ENCODE measurements at regions not wholly inside any gene's neighbourhood (a gene's known extent, or its start where the extent isn't known, plus 50 kb on each side); places are given as distances from the start of the nearest gene placed in this dataset.

GRCh38 chr7:47640265-47640664, 58.4 kb upstream of the TNS3 start:
- H3K4me1 ChIP-seq (ENCODE audit: control insufficient read depth, insufficient read depth, low read length), result no peaks in the 10 kb centered on the region
- peaks cover 11% of the 10 kb centered on the region for H3K4me1 Mint-ChIP-seq
- H3K36me3 ChIP-seq (ENCODE audit: control insufficient read depth, insufficient read depth, low read length), result no peaks in the 10 kb centered on the region
- H3K27ac ChIP-seq (ENCODE audit: low read depth, low read length), result no peak overlapping the region
- no peak for TF ChIP-seq CTCF (conservative IDR thresholded peaks at IDR 0.05)
- H3K9me3 ChIP-seq (ENCODE audit: control insufficient read depth, low read length), result peaks cover 14% of the 10 kb centered on the region
- H3K27ac Mint-ChIP-seq, result no peak overlapping the region
- H3K36me3 Mint-ChIP-seq (ENCODE audit: low read depth), result no peaks in the 10 kb centered on the region
- peaks cover 13% of the 10 kb centered on the region for H3K9me3 Mint-ChIP-seq
- peaks cover 2% of the 10 kb centered on the region for H3K27me3 Mint-ChIP-seq (ENCODE audit: insufficient read depth)
- no peak for DNase-seq
- no peak overlapping the region for H3K4me3 ChIP-seq (ENCODE audit: low read length)
- no peak overlapping the region for H3K9ac ChIP-seq (ENCODE audit: extremely low read depth, low read length, poor library complexity, severe bottlenecking)
- no peaks in the 10 kb centered on the region for H3K27me3 ChIP-seq (ENCODE audit: control insufficient read depth, insufficient read depth, low read length, poor library complexity, severe bottlenecking)
- 90 to 93% methylated on average over 6 to 8 of the region's 8 CpGs for WGBS, 2 experiments (ENCODE audit: insufficient coverage in 1 of 2, insufficient read length in 1 of 2)
- H3K4me3 Mint-ChIP-seq, result no peak overlapping the region

- peaks cover 8% of the 10 kb centered on the region for H3K9me3 Mint-ChIP-seq
- H3K9ac ChIP-seq (ENCODE audit: extremely low read depth, low read length, poor library complexity, severe bottlenecking), result no peak overlapping the region
- 91 to 100% methylated on average over 3 of the region's 3 CpGs for WGBS, 2 experiments (ENCODE audit: insufficient coverage in 1 of 2, insufficient read length in 1 of 2)
- H3K4me1 ChIP-seq (ENCODE audit: control insufficient read depth, insufficient read depth, low read length), result no peaks in the 10 kb centered on the region
- DNase-seq, result no peak
- H3K4me1 Mint-ChIP-seq, result peaks cover 14% of the 10 kb centered on the region
- H3K27ac ChIP-seq (ENCODE audit: low read depth, low read length), result no peak overlapping the region
- no peak for TF ChIP-seq CTCF (conservative IDR thresholded peaks at IDR 0.05)
- H3K4me3 ChIP-seq (ENCODE audit: low read length), result no peak overlapping the region
- peaks cover 6% of the 10 kb centered on the region for H3K27me3 Mint-ChIP-seq (ENCODE audit: insufficient read depth)
- H3K27me3 ChIP-seq (ENCODE audit: control insufficient read depth, insufficient read depth, low read length, poor library complexity, severe bottlenecking), result no peaks in the 10 kb centered on the region
- H3K36me3 ChIP-seq (ENCODE audit: control insufficient read depth, insufficient read depth, low read length), result no peaks in the 10 kb centered on the region
- no peak overlapping the region for H3K4me3 Mint-ChIP-seq
- H3K36me3 Mint-ChIP-seq (ENCODE audit: low read depth), result no peaks in the 10 kb centered on the region
- H3K9me3 ChIP-seq (ENCODE audit: control insufficient read depth, low read length), result peaks cover 14% of the 10 kb centered on the region
- no peak overlapping the region for H3K27ac Mint-ChIP-seq
Measured at GRCh38 chr7:47639495-47640110, 57.7 kb upstream of the TNS3 start.

- peaks cover 14% of the 10 kb centered on the region for H3K4me1 Mint-ChIP-seq
Measured at GRCh38 chr7:47638679-47639315, 56.9 kb upstream of the TNS3 start.

More at GRCh38 chr7:47638679-47639315, 56.9 kb upstream of the TNS3 start:
- no peak overlapping the region for H3K9ac ChIP-seq (ENCODE audit: extremely low read depth, low read length, poor library complexity, severe bottlenecking)
- H3K4me1 ChIP-seq (ENCODE audit: control insufficient read depth, insufficient read depth, low read length), result no peaks in the 10 kb centered on the region
- H3K4me3 ChIP-seq (ENCODE audit: low read length), result no peak overlapping the region
- Mint-ChIP-seq H3K27ac (no peak overlapping the region), H3K27me3 (ENCODE audit: insufficient read depth) (peaks cover 11% of the 10 kb centered on the region), H3K9me3 (peaks cover 6% of the 10 kb centered on the region), H3K4me3 (no peak overlapping the region), H3K36me3 (ENCODE audit: low read depth) (no peaks in the 10 kb centered on the region)
- no peaks in the 10 kb centered on the region for H3K27me3 ChIP-seq (ENCODE audit: control insufficient read depth, insufficient read depth, low read length, poor library complexity, severe bottlenecking)
- no peak for DNase-seq
- no peaks in the 10 kb centered on the region for H3K36me3 ChIP-seq (ENCODE audit: control insufficient read depth, insufficient read depth, low read length)
- no peak overlapping the region for H3K27ac ChIP-seq (ENCODE audit: low read depth, low read length)
- TF ChIP-seq CTCF (conservative IDR thresholded peaks at IDR 0.05), result no peak
- peaks cover 10% of the 10 kb centered on the region for H3K9me3 ChIP-seq (ENCODE audit: control insufficient read depth, low read length)
- 91 to 94% methylated on average over 14 of the region's 14 CpGs for WGBS, 2 experiments (ENCODE audit: insufficient coverage in 1 of 2, insufficient read length in 1 of 2)

All from endodermal cell (in vitro differentiated cells).